ENCODE measurements at regions not wholly inside any gene's neighbourhood (a gene's known extent, or its start where the extent isn't known, plus 50 kb on each side); places are given as distances from the start of the nearest gene placed in this dataset.

- TF ChIP-seq ZNF232 (CRISPR knock-in tag; IDR thresholded peaks at IDR 0.05): no peak
- no peak for TF ChIP-seq GRHL2 (CRISPR knock-in tag; IDR thresholded peaks at IDR 0.05; ENCODE audit: insufficient replicate concordance, severe bottlenecking)
- TF ChIP-seq RELA (CRISPR knock-in tag; IDR thresholded peaks at IDR 0.05; ENCODE audit: borderline replicate concordance): no peak
- TF ChIP-seq CREB1 (CRISPR knock-in tag; IDR thresholded peaks at IDR 0.05): no peak
- no peak for TF ChIP-seq CTCF (IDR thresholded peaks at IDR 0.05)
- TF ChIP-seq NFE2L1 (CRISPR knock-in tag; IDR thresholded peaks at IDR 0.05): no peak
- TF ChIP-seq FOXK1 (CRISPR knock-in tag; IDR thresholded peaks at IDR 0.05): no peak
- no peak for TF ChIP-seq TCF7 (CRISPR knock-in tag; IDR thresholded peaks at IDR 0.05; ENCODE audit: low read depth)
- TF ChIP-seq, protein P1, sequence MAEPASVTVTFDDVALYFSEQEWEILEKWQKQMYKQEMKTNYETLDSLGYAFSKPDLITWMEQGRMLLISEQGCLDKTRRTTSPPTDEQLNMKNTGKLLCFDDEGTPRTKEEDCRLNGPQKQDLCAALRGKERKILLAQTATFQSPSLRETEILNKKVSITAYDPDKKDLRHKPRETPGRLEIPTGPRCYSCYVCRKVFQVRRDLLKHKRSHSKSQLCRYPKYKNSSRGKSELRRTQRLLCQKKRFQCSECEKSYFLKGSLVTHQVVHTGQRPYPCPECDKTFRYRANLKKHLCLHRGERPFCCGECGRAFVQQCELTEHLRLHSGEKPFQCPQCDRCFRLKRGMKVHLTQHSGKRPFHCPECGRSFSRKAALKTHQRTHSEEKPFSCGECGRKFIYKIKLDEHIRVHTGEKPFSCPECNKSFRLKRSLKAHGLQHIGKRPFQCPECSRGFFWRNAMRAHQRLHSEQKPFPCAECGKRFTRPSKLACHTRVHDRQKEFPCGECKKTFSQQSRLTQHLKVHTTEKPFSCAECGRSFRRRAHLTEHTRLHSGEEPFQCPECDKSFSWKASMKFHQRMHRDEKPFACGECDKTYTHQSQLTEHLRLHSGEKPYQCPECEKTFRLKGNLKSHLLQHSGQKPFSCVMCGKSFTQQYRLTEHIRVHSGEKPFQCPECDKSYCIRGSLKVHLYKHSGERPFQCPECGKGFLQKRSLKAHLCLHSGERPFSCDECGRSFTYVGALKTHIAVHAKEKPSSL (CRISPR knock-in tag; conservative IDR thresholded peaks at IDR 0.05): no peak
Measured at GRCh38 chr4:126937846-126938422, 694.8 kb upstream of the INTU start (continued).

- Mint-ChIP-seq H3K36me3 (no peaks in the 10 kb centered on the region), H3K27ac (no peak overlapping the region), H3K4me3 (no peak overlapping the region), H3K4me1 (no peaks in the 10 kb centered on the region), H3K9me3 (no peaks in the 10 kb centered on the region), H3K27me3 (ENCODE audit: low read depth) (no peaks in the 10 kb centered on the region)
- TF ChIP-seq ATF1 (CRISPR knock-in tag; IDR thresholded peaks at IDR 0.05) (no peak), ZNF263 (CRISPR knock-in tag; IDR thresholded peaks at IDR 0.05; ENCODE audit: low read depth) (no peak), E2F1 (CRISPR knock-in tag; IDR thresholded peaks at IDR 0.05) (no peak), NR3C1 (CRISPR knock-in tag; conservative IDR thresholded peaks at IDR 0.05; ENCODE audit: low read depth) (no peak), TCF7 (CRISPR knock-in tag; IDR thresholded peaks at IDR 0.05; ENCODE audit: low read depth) (no peak), IRF2 (CRISPR knock-in tag; IDR thresholded peaks at IDR 0.05; ENCODE audit: borderline replicate concordance, low read depth) (no peak), NR2C2 (CRISPR knock-in tag; IDR thresholded peaks at IDR 0.05) (no peak), ZBTB43 (CRISPR knock-in tag; IDR thresholded peaks at IDR 0.05) (no peak), MLX (CRISPR knock-in tag; IDR thresholded peaks at IDR 0.05) (no peak), RORB (CRISPR knock-in tag; IDR thresholded peaks at IDR 0.05) (no peak), PRRX2 (CRISPR knock-in tag; IDR thresholded peaks at IDR 0.05) (no peak)
- POLR2A ChIA-PET: no interaction called here
- DNase-seq (ENCODE audit: low spot score) (no peak), ATAC-seq (no peak)
- CTCF ChIA-PET: no interaction called here
Measured at GRCh38 chr4:126939401-126939800, 693.4 kb upstream of the INTU start.
